Mammary epithelial cell (primary cell): ENCODE measurements at regions not wholly inside any gene's neighbourhood (a gene's known extent, or its start where the extent isn't known, plus 50 kb on each side); places are given as distances from the start of the nearest gene placed in this dataset.

Experiments used
- EZH2 ChIP-seq: IDR thresholded peaks from 2 replicates; pipeline ENCODE4 v1.6.1; 2012; ENCODE audit warnings: low read length, inconsistent platforms, borderline replicate concordance
- TF ChIP-seq, protein P1 (sequence below), 2 donors: IDR thresholded peaks in 1 of 2; conservative IDR thresholded peaks in 1 of 2; 2 replicates each; pipeline ENCODE4 v1.5.1; 2011 to 2012; ENCODE audit warnings: inconsistent platforms in 2 of 2, low read length in 2 of 2, mild to moderate bottlenecking in 2 of 2, control low read depth in 1 of 2, low read depth in 1 of 2; ENCODE audit not compliant: insufficient read depth in 1 of 2; ENCODE audit errors: extremely low read depth in 1 of 2

DNA sequence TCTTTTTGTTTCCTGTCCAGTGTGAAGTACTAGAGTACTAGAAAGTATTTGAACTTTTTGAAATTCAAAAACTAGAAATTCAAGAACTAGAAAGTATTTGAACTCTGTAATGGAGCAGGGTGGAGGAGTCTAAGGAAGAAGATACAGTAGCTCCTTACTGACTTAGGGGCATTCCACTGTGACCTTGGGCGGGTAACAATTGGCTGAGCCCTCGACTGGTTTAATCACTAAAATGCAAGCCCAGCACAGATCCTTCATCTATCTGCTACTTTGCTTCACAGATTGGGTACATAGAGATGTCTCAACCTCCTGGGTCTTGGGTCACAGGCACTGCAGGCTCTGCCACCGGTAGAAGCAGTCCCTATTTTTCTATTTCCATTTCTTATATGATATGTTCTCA is 462.1 kb upstream of the AGTR1 start:
- TF ChIP-seq, protein P1, sequence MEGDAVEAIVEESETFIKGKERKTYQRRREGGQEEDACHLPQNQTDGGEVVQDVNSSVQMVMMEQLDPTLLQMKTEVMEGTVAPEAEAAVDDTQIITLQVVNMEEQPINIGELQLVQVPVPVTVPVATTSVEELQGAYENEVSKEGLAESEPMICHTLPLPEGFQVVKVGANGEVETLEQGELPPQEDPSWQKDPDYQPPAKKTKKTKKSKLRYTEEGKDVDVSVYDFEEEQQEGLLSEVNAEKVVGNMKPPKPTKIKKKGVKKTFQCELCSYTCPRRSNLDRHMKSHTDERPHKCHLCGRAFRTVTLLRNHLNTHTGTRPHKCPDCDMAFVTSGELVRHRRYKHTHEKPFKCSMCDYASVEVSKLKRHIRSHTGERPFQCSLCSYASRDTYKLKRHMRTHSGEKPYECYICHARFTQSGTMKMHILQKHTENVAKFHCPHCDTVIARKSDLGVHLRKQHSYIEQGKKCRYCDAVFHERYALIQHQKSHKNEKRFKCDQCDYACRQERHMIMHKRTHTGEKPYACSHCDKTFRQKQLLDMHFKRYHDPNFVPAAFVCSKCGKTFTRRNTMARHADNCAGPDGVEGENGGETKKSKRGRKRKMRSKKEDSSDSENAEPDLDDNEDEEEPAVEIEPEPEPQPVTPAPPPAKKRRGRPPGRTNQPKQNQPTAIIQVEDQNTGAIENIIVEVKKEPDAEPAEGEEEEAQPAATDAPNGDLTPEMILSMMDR (conservative IDR thresholded peaks at IDR 0.05 in 1 of 2, IDR thresholded peaks at IDR 0.05 in 1 of 2; ENCODE audit: extremely low read depth in 1 of 2, insufficient read depth in 1 of 2, low read depth in 1 of 2, low read length in 2 of 2), result no peak
- no peak for TF ChIP-seq EZH2
